Retina (tissue), 1 donor: ENCODE measurements at regions not wholly inside any gene's neighbourhood (a gene's known extent, or its start where the extent isn't known, plus 50 kb on each side); places are given as distances from the start of the nearest gene placed in this dataset.
"Not testable (repeated sequence)": the region's sequence is repeated elsewhere in the genome, so short reads cannot be mapped to it uniquely, and the experiment has no call there.

Experiments
- DNase-seq: peaks from one replicate; pipeline ENCODE4 v3.0.0-alpha.2; 2016

- DNase-seq, result not testable (repeated sequence)
These were observed 133.8 kb upstream of the USP9X start for GRCh38 chrX:40951407-40951806.

- DNase-seq, result no peak
These were observed 132.4 kb upstream of the USP9X start for GRCh38 chrX:40952855-40953254.

GRCh38 chrX:40953369-40953768, 131.9 kb upstream of the USP9X start:
- no peak for DNase-seq

GRCh38 chrX:40960041-40960440, 125.2 kb upstream of the USP9X start:
- no peak for DNase-seq

- no peak for DNase-seq
These were observed 122.3 kb upstream of the USP9X start for GRCh38 chrX:40962793-40963407.

- DNase-seq, result no peak
These were observed 121.2 kb upstream of the USP9X start for GRCh38 chrX:40964008-40964407.

- no peak for DNase-seq
These were observed 120.3 kb upstream of the USP9X start for GRCh38 chrX:40964633-40965586.

GRCh38 chrX:40966213-40966820, 118.9 kb upstream of the USP9X start:
- DNase-seq, result no peak

GRCh38 chrX:40968180-40968579, 117.1 kb upstream of the USP9X start:
- no peak for DNase-seq

- no peak for DNase-seq
These were observed 113.5 kb upstream of the USP9X start for GRCh38 chrX:40971736-40972135.

GRCh38 chrX:40973619-40974018, 111.6 kb upstream of the USP9X start:
- no peak for DNase-seq

GRCh38 chrX:40975951-40976350, 109.3 kb upstream of the USP9X start:
- DNase-seq, result no peak

GRCh38 chrX:40976981-40977380, 108.3 kb upstream of the USP9X start:
- DNase-seq, result no peak

GRCh38 chrX:40984962-40985361, 100.3 kb upstream of the USP9X start:
- no peak for DNase-seq

- DNase-seq, result no peak
These were observed 97.8 kb upstream of the USP9X start for GRCh38 chrX:40987413-40987812.

- no peak for DNase-seq
These were observed 97.1 kb upstream of the USP9X start for GRCh38 chrX:40988100-40988499.

- DNase-seq, result not testable (repeated sequence)
These were observed 91.8 kb upstream of the USP9X start for GRCh38 chrX:40993395-40993794.

- DNase-seq, result peak; percentile 63
These were observed 88.2 kb upstream of the USP9X start for GRCh38 chrX:40996886-40997530.

GRCh38 chrX:40998123-40998522, 87.1 kb upstream of the USP9X start:
- DNase-seq, result no peak

GRCh38 chrX:41001327-41001726, 83.9 kb upstream of the USP9X start:
- no peak for DNase-seq

- peak; percentile 28 for DNase-seq
These were observed 83.2 kb upstream of the USP9X start for GRCh38 chrX:41002026-41002425.

- no peak for DNase-seq
These were observed 81.6 kb upstream of the USP9X start for GRCh38 chrX:41003506-41004270.
